HG02938 (cell line): ENCODE measurements at regions not wholly inside any gene's neighbourhood (a gene's known extent, or its start where the extent isn't known, plus 50 kb on each side); places are given as distances from the start of the nearest gene placed in this dataset.

Source experiments
- ATAC-seq: cut with Tn5 transposase; IDR thresholded peaks from one replicate; pipeline ENCODE4 v1.9.1; 2021; ENCODE audit warnings: mild to moderate bottlenecking, moderate library complexity; ENCODE audit not compliant: unreplicated experiment

GRCh38 chr22:47694536-47695130, 932.2 kb downstream of the TBC1D22A start:
- no peak for ATAC-seq

- no peak for ATAC-seq
Observed at GRCh38 chr22:47693606-47694005, 931.2 kb downstream of the TBC1D22A start.

DNA sequence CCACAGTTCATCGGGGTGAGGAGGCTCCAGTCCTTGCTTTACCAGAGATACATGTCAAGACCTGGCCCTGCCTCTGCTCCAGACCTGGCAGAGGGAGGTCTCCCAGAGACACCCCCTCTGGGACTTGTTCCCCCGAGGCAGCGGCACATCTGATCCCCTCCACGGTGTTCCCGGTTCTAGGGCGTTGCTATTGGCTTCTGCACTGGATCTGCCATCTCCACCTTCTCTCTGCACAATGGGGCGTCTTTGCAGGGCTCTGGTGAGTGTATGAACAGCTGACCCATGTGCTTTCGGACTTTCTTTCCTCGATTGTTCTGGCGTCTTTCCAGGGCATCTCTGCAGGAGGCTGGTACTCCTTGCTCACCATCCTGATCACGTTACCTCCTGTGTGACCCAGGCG, 930.4 kb downstream of the TBC1D22A start:
- ATAC-seq, result no peak

DNA sequence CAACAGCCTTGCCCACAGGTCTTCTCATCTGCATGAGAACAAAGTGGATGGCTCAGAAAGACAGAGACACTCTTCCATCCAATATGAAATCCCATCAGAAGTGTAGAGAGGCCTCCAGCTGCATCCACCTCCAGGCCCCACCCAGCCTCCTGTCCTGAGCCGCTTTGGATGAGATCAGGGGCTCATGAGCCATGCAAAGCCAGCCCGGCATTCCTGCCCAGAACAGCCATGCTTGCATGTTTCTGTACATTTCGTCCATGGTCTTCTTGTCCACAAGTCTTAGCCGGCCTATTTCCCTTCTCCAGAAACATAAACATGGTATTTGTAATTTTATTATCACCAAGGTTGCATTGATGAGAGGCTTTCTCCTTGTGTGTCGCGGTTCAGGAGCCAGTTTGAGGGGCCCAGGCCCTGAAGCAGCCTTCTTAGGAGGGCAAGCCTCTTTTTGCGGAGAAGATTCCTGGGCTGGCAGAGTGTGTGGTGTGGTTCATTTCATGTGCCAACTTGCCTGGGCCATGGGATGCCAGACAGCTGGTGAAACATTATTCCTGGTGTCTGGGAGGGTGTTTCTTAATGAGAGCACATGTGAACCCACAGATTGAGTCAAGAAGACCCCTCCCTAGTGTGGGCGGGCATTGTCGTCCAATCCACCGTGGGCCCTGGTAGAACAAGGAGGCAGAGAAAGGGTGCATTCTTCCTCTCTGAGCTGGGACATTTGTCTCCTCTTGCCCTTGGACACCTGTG, 928.9 kb downstream of the TBC1D22A start:
- no peak for ATAC-seq

- no peak for ATAC-seq
Observed at GRCh38 chr22:47690586-47690985, 928.1 kb downstream of the TBC1D22A start.

- ATAC-seq, result no peak
Observed at GRCh38 chr22:47690166-47690565, 927.7 kb downstream of the TBC1D22A start.

DNA sequence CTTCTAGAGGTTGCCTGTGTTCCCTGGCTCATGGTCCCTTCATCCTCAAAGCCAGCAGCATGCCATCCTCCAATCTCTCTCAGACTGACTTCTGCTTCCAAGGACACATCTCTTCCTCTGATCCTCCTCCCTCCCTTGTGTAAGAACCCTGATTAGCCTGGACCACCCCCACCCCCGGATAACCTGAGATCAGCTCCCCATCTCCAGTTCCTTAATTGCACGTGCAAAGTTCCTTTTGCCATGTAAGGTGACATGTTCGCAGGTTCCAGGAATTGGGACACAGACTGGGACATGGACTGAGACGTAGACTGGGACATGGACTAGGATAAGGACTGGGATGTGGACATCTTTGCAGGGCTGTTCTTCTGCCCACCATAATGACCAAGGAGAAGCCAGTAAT, 925.3 kb downstream of the TBC1D22A start:
- no peak for ATAC-seq

- no peak for ATAC-seq
Observed at GRCh38 chr22:47687346-47687655, 924.9 kb downstream of the TBC1D22A start.

DNA sequence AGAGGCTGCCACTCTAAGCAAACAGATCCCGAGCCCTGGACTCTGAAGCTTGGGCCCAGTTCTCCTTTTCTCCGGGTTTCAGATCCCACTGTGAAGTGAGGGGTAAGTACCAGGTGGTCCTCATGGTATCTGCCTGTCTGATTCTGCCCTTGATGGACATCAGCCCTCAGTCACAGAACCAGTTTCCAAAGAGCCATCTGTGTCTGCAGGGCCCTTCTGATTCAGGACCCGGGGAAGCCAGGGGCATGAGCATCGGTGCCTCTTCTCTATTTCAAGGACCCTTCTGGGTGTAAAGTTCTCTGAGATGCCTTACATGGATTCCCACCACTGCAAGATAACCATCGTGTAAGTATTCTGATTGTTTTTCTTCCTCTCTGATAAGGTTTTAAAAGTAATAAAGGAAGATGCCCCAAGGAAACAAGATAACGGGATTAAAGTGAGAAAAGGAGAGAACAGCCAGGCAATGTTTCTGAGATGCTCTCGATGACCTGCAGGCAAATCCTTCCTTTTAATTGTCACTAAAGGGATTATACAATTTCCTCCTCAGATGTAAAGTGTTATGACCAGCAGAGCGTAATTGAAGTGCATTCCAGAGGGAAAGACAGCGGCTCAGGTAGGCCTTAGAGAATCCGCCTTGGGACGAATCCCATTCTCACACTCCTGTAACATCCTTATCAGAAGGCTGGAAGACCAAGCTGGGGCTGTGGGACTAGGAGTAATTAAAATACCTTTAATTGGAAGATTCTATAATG, 924.3 kb downstream of the TBC1D22A start:
- no peak for ATAC-seq

- no peak for ATAC-seq
Observed at GRCh38 chr22:47681411-47682165, 919.1 kb downstream of the TBC1D22A start.

- ATAC-seq, result no peak
Observed at GRCh38 chr22:47678636-47679287, 916.3 kb downstream of the TBC1D22A start.

- ATAC-seq, result no peak
Observed at GRCh38 chr22:47678048-47678447, 915.6 kb downstream of the TBC1D22A start.

DNA sequence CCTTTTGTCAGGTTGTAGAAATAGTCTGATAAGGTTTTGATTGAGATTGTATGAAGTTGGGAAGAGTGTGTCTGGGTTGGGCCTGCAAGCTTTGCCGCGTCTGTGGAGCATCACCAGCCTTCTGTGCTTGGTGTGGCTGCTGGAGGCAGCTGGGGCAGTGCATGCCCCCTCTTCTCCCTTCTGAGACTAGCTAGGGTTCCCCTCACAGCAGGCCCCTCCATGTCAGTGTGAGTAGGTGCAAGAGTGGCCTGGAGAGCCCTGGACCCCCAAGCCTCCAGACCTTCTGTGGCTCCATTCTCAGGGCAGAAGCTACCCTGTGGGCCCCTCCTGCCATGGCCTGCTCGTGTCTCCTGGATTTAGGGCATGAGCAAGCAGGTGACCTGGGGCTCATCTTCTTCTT, 914.2 kb downstream of the TBC1D22A start:
- ATAC-seq, result no peak

- ATAC-seq, result no peak
Observed at GRCh38 chr22:47674600-47674999, 912.1 kb downstream of the TBC1D22A start.

DNA sequence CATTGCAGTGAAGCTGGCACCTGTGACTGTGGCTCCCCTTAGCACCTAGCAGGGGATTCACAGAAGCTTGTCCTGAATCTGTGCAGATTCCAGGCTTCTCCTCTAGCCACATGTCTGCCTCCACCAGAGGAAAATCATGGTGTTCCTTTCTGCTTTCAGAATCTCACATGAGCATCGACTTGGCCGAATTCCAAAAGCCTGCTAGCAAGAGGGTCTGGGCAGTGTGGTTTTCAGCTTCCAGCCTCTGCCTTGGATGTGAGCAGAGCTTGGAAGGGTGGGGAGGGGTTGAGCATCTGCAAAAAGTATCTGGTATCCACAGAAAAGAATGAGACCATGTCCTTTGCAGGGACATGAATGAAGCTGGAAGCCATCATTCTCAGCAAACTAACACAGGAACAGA, 911.1 kb downstream of the TBC1D22A start:
- no peak for ATAC-seq

DNA sequence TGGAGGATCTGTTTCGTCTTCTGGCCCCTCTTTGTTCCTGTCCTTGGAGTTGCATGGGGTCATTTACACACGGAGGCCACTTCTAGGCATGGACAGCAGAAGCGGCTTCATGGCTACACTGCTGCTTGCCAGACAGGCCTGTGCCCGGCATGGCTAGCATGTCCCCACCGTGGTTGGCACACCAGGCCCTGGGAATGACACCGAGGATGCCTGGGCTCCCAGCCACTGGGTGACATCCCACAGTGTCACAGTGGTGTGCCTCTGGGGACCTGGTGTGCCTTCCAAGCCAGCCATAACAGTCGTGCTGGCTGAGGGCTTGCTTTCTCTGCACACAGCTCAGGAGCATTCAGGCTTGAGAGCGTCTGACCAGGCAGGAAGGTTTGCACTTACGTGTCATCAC, 910.1 kb downstream of the TBC1D22A start:
- no peak for ATAC-seq

DNA sequence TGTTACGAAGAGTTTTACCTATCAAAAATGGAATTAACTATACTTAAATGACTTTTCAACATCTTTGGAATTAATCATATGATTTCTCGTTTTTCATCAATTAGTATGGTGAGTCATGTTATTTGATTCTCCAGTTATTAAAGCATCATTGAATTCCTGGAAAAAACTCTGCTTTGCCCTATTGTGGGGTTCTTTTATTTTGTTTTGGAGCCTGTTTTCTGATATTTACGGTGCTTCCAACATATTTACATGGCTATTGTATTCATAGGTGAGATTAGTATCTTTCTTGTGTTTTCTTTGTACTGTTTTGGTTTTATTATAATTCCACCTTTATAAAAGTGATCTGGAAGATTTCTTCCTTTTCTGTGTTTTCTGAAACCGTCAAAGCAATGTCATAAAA, 902.7 kb downstream of the TBC1D22A start:
- ATAC-seq, result no peak

DNA sequence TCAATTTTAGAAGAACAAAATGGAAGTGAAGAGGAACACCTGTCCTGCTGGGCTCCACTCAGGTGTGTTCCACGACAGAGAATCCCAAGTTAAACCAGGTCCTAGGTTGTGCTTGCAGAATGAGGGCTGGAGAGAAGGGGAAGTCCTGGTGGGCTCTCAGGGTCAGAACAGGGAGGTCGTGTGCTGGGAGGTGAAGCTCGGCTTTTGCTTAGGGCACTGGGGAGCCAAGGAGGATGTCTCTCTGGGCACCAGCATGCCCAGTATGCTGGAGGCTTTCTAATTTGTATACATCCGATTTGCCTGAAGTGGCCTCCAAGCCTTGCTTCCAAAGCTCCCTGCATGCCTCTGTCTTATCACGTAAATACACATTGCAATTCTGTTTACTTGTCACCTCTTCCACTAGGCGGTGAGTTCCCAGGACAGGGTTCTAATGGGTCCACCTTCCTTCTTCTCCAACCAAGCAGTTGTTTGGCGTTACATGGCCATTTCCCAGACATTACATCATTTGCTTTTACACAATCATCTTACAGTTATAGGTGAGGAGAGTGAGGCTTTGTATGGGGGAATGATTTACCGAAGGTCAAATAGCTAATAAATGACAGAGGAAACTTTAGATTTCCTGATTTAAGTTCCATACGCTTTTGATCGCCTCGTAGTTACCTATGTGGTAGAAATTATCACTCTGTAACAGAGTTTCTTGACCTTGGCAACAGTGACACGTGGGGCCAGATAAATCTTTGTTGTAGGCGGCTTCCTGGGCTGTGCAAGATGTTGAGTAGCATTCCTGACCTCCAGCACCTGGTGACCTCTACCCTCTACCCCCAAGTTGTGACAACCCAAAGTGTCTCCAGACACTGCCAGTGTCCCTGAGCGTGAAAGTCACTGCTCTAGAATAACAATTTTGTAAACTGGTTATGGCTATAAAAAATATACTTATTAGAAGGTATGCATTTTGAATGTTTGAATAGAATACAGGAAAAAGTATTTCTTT, 901.5 kb downstream of the TBC1D22A start:
- no peak for ATAC-seq

DNA sequence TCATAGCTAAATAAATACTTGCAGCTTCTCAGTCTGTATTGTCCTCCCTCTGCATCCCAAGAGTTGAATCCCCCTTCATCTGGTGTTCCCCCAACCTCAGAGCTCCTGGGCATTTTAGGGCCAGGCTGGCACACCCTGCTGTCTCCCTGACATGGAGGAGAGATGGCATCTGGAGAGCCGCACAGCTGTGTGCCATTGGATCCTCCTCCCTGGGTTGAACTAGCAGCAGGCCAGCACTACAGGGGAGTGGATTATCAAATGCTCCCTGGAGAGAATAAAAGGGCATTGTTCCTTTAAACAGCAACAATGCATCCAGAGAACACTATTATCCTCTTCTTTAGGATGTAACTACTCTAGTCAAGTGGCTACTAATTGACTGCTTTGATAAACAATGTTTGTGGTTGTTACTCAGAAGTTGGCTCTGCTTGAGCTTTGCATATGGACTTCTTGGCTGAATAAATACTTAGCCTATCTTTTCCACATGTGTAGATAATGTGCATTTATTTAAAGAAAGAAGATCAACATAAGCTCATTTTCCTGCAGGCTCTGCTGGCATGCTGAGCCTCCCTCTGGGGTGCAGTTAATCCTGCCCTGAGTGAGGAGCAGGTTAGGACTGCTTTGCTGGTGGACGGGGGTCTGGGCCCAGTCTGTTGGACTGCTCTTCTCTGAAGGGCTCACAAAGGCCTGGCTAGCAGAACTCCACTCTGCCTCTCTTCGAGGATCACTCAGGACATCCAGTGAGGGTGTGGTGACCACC, 897.2 kb downstream of the TBC1D22A start:
- ATAC-seq, result no peak
